Neural crest cell (in vitro differentiated cells): ENCODE measurements at regions not wholly inside any gene's neighbourhood (a gene's known extent, or its start where the extent isn't known, plus 50 kb on each side); places are given as distances from the start of the nearest gene placed in this dataset.
A peak's percentile ranks its signal among the peaks of the same experiment; 100 is the strongest.

ENCODE experiments used
- DNase-seq: peaks from one replicate; pipeline ENCODE4 v3.0.0; 2021; ENCODE audit warnings: low read depth, mixed read lengths, low spot score
- H3K27ac Mint-ChIP-seq: one replicate; pipeline ENCODE4 v1.8.0; 2021; ENCODE audit warnings: mild to moderate bottlenecking, mixed read lengths; ENCODE audit not compliant: unreplicated experiment
- H3K27me3 Mint-ChIP-seq: 2 replicates; pipeline ENCODE4 v1.8.0; 2021; ENCODE audit warnings: low read depth, mild to moderate bottlenecking, mixed read lengths
- H3K36me3 Mint-ChIP-seq: 2 replicates; pipeline ENCODE4 v1.8.0; 2021; ENCODE audit warnings: low read depth, mild to moderate bottlenecking, mixed read lengths
- H3K4me1 Mint-ChIP-seq: 2 replicates; pipeline ENCODE4 v1.8.0; 2021; ENCODE audit warnings: mixed read lengths
- H3K4me3 Mint-ChIP-seq: one replicate; pipeline ENCODE4 v1.8.0; 2021; ENCODE audit warnings: mild to moderate bottlenecking, mixed read lengths
- H3K9me3 Mint-ChIP-seq: 2 replicates; pipeline ENCODE4 v1.8.0; 2021; ENCODE audit warnings: mixed read lengths
- TF ChIP-seq, protein P1 (sequence below): fragments of 200-600 bp; sonication (generic); conservative IDR thresholded peaks from 2 replicates; pipeline ENCODE4 v1.5.0; 2021; ENCODE audit warnings: antibody characterized with exemption, mild to moderate bottlenecking

GRCh38 chr10:2165771-2166460 lies 428.6 kb upstream of the ADARB2 start:
- H3K36me3 Mint-ChIP-seq: no peaks in the 10 kb centered on the region
- no peak overlapping the region for H3K27ac Mint-ChIP-seq
- no peak for DNase-seq

DNA sequence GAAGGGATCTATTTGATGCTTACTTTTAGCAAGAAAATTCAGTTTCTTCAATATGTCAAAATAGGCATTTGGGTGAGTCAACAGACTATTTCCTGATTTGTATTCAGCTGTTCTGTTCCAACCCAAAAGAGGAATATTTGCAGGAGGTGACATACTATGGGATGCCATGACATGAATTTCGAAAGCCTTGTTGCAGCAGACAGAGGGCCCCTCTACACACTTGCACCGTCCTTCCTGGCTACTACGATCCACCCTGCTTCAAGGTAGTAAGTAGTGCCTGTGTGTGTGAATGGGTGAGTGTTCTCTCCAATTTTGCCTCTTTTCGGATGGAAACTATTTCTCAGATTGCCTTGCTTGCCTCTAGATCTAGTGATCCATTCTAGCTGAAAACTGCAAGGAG lies 413.0 kb upstream of the ADARB2 start:
- Mint-ChIP-seq H3K4me1 (peaks cover 11% of the 10 kb centered on the region), H3K36me3 (no peaks in the 10 kb centered on the region), H3K27ac (no peak overlapping the region), H3K4me3 (no peak overlapping the region), H3K9me3 (no peaks in the 10 kb centered on the region), H3K27me3 (no peaks in the 10 kb centered on the region)
- DNase-seq: no peak
- TF ChIP-seq, protein P1, sequence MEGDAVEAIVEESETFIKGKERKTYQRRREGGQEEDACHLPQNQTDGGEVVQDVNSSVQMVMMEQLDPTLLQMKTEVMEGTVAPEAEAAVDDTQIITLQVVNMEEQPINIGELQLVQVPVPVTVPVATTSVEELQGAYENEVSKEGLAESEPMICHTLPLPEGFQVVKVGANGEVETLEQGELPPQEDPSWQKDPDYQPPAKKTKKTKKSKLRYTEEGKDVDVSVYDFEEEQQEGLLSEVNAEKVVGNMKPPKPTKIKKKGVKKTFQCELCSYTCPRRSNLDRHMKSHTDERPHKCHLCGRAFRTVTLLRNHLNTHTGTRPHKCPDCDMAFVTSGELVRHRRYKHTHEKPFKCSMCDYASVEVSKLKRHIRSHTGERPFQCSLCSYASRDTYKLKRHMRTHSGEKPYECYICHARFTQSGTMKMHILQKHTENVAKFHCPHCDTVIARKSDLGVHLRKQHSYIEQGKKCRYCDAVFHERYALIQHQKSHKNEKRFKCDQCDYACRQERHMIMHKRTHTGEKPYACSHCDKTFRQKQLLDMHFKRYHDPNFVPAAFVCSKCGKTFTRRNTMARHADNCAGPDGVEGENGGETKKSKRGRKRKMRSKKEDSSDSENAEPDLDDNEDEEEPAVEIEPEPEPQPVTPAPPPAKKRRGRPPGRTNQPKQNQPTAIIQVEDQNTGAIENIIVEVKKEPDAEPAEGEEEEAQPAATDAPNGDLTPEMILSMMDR: no peak

More at GRCh38 chr10:2165771-2166460, 428.6 kb upstream of the ADARB2 start:
- Mint-ChIP-seq H3K27me3 (no peaks in the 10 kb centered on the region), H3K4me3 (no peak overlapping the region), H3K9me3 (no peaks in the 10 kb centered on the region), H3K4me1 (no peaks in the 10 kb centered on the region)
- TF ChIP-seq, protein P1: no peak

GRCh38 chr10:2145926-2146478 lies 408.7 kb upstream of the ADARB2 start:
- peaks cover 28% of the 10 kb centered on the region for H3K4me1 Mint-ChIP-seq
- TF ChIP-seq, protein P1: no peak
- H3K27me3 Mint-ChIP-seq: no peaks in the 10 kb centered on the region
- DNase-seq: no peak
- peak overlapping the region; percentile 88 for H3K27ac Mint-ChIP-seq
- no peaks in the 10 kb centered on the region for H3K36me3 Mint-ChIP-seq
- no peaks in the 10 kb centered on the region for H3K9me3 Mint-ChIP-seq
- no peak overlapping the region for H3K4me3 Mint-ChIP-seq

- no peak for DNase-seq
- Mint-ChIP-seq H3K9me3 (no peaks in the 10 kb centered on the region), H3K36me3 (no peaks in the 10 kb centered on the region), H3K27ac (no peak overlapping the region), H3K4me3 (no peak overlapping the region), H3K27me3 (no peaks in the 10 kb centered on the region), H3K4me1 (peaks cover 28% of the 10 kb centered on the region)
- TF ChIP-seq, protein P1: no peak
These were observed 408.2 kb upstream of the ADARB2 start for GRCh38 chr10:2145491-2145890.

DNA sequence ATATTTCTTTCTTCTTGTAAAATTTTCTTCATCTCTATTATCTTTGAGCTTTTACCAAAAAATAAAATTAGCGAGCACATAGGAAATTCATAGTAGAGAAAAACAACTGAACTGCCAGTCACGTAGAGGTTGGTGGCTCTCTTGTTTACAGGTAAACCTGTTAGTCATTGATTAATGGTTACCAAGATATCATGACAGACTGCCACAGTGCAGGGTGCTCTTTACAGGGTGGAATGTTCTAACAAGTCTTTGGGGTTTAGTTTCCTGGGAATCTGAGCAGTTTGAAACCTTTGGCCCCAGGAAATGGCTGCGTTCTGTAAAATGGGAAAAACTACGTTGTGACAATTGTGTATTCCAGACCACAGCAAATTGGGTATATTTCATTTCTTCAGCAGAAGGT lies 407.3 kb upstream of the ADARB2 start:
- DNase-seq: no peak
- H3K9me3 Mint-ChIP-seq: no peaks in the 10 kb centered on the region
- H3K36me3 Mint-ChIP-seq: no peaks in the 10 kb centered on the region
- H3K4me1 Mint-ChIP-seq: peaks cover 28% of the 10 kb centered on the region
- H3K27me3 Mint-ChIP-seq: no peaks in the 10 kb centered on the region
- H3K27ac Mint-ChIP-seq: no peak overlapping the region
- no peak overlapping the region for H3K4me3 Mint-ChIP-seq
- TF ChIP-seq, protein P1: no peak
